OCI-LY7 (cell line): ENCODE measurements at regions not wholly inside any gene's neighbourhood (a gene's known extent, or its start where the extent isn't known, plus 50 kb on each side); places are given as distances from the start of the nearest gene placed in this dataset.

Experiments
- BruUV-seq: library from RNA; stranded (reverse); fragments of 400-500 nt; replicated peaks from 2 replicates; lab custom pipeline; 2021; lab: Mats Ljungman, UMichigan
- CTCF ChIA-PET: fragments of 300-600 bp; sonication (Branson Sonifier 250); formaldehyde crosslinking; loops from one replicate; lab custom pipeline; 2022; ENCODE audit warnings: antibody characterized with exemption; ENCODE audit not compliant: unreplicated experiment; lab: Charles Lee
- POLR2A ChIA-PET: fragments of 300-600 bp; sonication (Branson Sonifier 250); formaldehyde crosslinking; loops from one replicate; lab custom pipeline; 2022; ENCODE audit warnings: antibody characterized with exemption; lab: Charles Lee
- DNase-seq: peaks from one replicate; pipeline ENCODE4 v3.0.0-alpha.2; 2015; ENCODE audit warnings: low spot score
- H2AFZ ChIP-seq: fragments of 200-600 bp; sonication (generic), shearing (Covaris generic); 2 replicates; pipeline ENCODE4 v1.6.1; 2014; ENCODE audit warnings: mild to moderate bottlenecking, antibody characterized with exemption, low read length, moderate library complexity
- H3K27ac ChIP-seq: fragments of 200-600 bp; sonication (generic); 2 replicates; pipeline ENCODE4 v1.5.1; 2014; ENCODE audit warnings: mixed run types, low read depth, mild to moderate bottlenecking, moderate library complexity, low read length, inconsistent platforms; ENCODE audit not compliant: poor library complexity, severe bottlenecking
- H3K36me3 ChIP-seq: fragments of 200-600 bp; sonication (generic); 2 replicates; pipeline ENCODE4 v1.6.1; 2014; ENCODE audit warnings: mild to moderate bottlenecking, antibody characterized with exemption, low read length, moderate library complexity, mixed read lengths; ENCODE audit not compliant: insufficient read depth
- H3K4me1 ChIP-seq: fragments of 200-600 bp; sonication (generic); 2 replicates; pipeline ENCODE4 v1.5.1; 2014; ENCODE audit warnings: mild to moderate bottlenecking, low read length; ENCODE audit not compliant: insufficient read depth, poor library complexity, severe bottlenecking
- H3K4me2 ChIP-seq: fragments of 200-600 bp; sonication (generic); 2 replicates; pipeline ENCODE4 v1.6.1; 2014; ENCODE audit warnings: mild to moderate bottlenecking, low read length
- H3K4me3 ChIP-seq: fragments of 200-600 bp; sonication (generic); 2 replicates; pipeline ENCODE4 v1.5.1; 2014; ENCODE audit warnings: mild to moderate bottlenecking, low read depth, low read length; ENCODE audit not compliant: poor library complexity, severe bottlenecking
- H3K79me2 ChIP-seq: fragments of 200-600 bp; sonication (generic); 2 replicates; pipeline ENCODE4 v1.6.1; 2016; ENCODE audit warnings: low read depth, mild to moderate bottlenecking, low read length, moderate library complexity, mixed read lengths; ENCODE audit not compliant: insufficient read depth
- H3K9me2 ChIP-seq: fragments of 200-600 bp; sonication (generic); 2 replicates; pipeline ENCODE4 v1.6.1; 2016; ENCODE audit warnings: mild to moderate bottlenecking, low read length, mixed read lengths; ENCODE audit not compliant: insufficient read depth
- H3K9me3 ChIP-seq: fragments of 200-600 bp; sonication (generic); 2 replicates; pipeline ENCODE4 v1.6.1; 2014; ENCODE audit warnings: mild to moderate bottlenecking, mixed run types, low read length, mixed read lengths
- H4K20me1 ChIP-seq: fragments of 200-600 bp; sonication (generic); 2 replicates; pipeline ENCODE4 v1.6.1; 2014; ENCODE audit warnings: mild to moderate bottlenecking, antibody characterized with exemption, low read length, moderate library complexity, mixed read lengths; ENCODE audit not compliant: insufficient read depth
- CTCF ChIP-seq: fragments of 200-600 bp; sonication (generic); conservative IDR thresholded peaks from 2 replicates; pipeline ENCODE4 v1.5.1; 2014; ENCODE audit warnings: mild to moderate bottlenecking, antibody characterized with exemption, low read length, moderate library complexity, mixed read lengths
- EZH2phosphoT487 ChIP-seq: fragments of 200-600 bp; sonication (generic); IDR thresholded peaks from 2 replicates; pipeline ENCODE4 v1.6.1; 2018; ENCODE audit warnings: low read depth, borderline replicate concordance, mild to moderate bottlenecking, mixed run types, antibody characterized with exemption, low read length, moderate library complexity, mixed read lengths
- intact Hi-C: fragments of 100-400 bp; cut with micrococcal nuclease; formaldehyde crosslinking; loops from one replicate; pipeline ENCODE4 v1.10.0; 2022; ENCODE audit not compliant: unreplicated experiment

- Histone ChIP-seq H3K9me2 (no peaks in the 10 kb centered on the region), H3K4me3 (no peak overlapping the region), H3K36me3 (no peaks in the 10 kb centered on the region), H3K9me3 (no peaks in the 10 kb centered on the region), H3K27ac (no peak overlapping the region), H3K79me2 (no peaks in the 10 kb centered on the region), H2AFZ (no peak overlapping the region), H3K4me1 (no peaks in the 10 kb centered on the region), H3K4me2 (no peak overlapping the region), H4K20me1 (no peaks in the 10 kb centered on the region)
- DNase-seq = no peak
- ChIA-PET CTCF (no interaction called here), POLR2A (no interaction called here)
- TF ChIP-seq CTCF = no peak
- no peak for TF ChIP-seq EZH2phosphoT487
- BruUV-seq = no TSS peak
- intact Hi-C loops = no loop called here
Measured at GRCh38 chr7:80044796-80045195, 89.8 kb upstream of the GNAI1 start.

GRCh38 chr7:80040752-80041151 lies 93.9 kb upstream of the GNAI1 start:
- CTCF ChIA-PET = no interaction called here
- DNase-seq = no peak
- Histone ChIP-seq H3K4me1 (no peaks in the 10 kb centered on the region), H2AFZ (no peak overlapping the region), H3K27ac (no peak overlapping the region), H3K9me2 (no peaks in the 10 kb centered on the region), H3K4me3 (no peak overlapping the region), H4K20me1 (no peaks in the 10 kb centered on the region), H3K36me3 (no peaks in the 10 kb centered on the region), H3K4me2 (no peak overlapping the region), H3K9me3 (no peaks in the 10 kb centered on the region), H3K79me2 (no peaks in the 10 kb centered on the region)
- no TSS peak for BruUV-seq
- intact Hi-C loops = no loop called here
- POLR2A ChIA-PET = no interaction called here
- TF ChIP-seq EZH2phosphoT487 (no peak), CTCF (no peak)

GRCh38 chr7:80040335-80040734 lies 94.3 kb upstream of the GNAI1 start:
- H4K20me1 ChIP-seq = no peaks in the 10 kb centered on the region
- intact Hi-C loops = no loop called here
- H3K4me1 ChIP-seq = no peaks in the 10 kb centered on the region
- no peaks in the 10 kb centered on the region for H3K79me2 ChIP-seq
- no peak overlapping the region for H2AFZ ChIP-seq
- H3K4me3 ChIP-seq = no peak overlapping the region
- no peaks in the 10 kb centered on the region for H3K9me2 ChIP-seq
- H3K27ac ChIP-seq = no peak overlapping the region
- ChIA-PET CTCF (no interaction called here), POLR2A (no interaction called here)
- no peaks in the 10 kb centered on the region for H3K36me3 ChIP-seq
- no TSS peak for BruUV-seq
- no peaks in the 10 kb centered on the region for H3K9me3 ChIP-seq
- H3K4me2 ChIP-seq = no peak overlapping the region
- TF ChIP-seq EZH2phosphoT487 (no peak), CTCF (no peak)
- no peak for DNase-seq
